ENCODE measurements at regions not wholly inside any gene's neighbourhood (a gene's known extent, or its start where the extent isn't known, plus 50 kb on each side); places are given as distances from the start of the nearest gene placed in this dataset.

DNA sequence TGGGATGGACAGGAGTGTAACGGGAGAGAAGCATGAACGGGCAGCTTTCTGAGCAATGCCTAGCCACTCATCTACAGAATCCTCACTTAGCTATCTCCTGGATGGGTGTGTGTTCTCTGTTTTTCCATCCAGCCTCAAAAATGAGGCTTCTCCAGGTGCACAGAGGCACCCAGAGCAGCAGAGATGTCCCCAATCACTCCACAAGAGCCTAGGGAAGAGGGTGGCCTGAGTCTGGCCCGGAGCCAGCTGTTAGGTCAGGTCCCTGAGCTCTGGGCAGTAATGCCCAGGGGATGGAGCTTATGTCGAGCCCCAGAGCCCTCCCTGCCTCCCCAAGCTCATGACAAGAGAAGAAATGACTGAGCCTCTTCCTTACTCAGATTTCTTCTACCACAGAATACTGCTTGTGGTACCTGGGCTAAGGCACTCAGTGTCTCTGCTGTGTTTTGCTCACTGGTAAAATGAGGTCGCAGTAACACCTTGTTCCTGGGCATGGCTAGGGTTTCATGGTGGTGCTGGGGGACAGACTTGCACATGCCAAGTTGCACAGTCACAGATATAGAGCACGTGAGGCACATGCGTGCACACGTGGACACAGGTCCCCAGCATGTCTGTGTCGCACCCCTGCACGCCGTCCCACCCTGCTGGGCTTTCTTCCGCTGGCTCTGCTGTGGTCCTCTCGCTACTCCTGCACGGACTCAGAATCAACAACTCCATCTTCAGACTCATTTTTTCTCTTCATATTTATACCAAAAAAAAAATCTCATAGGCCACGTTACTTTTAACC lies 86.6 kb upstream of the SOX1 start:
- no peaks in the 10 kb centered on the region for H3K36me3 ChIP-seq
- H3K9me3 ChIP-seq, result no peaks in the 10 kb centered on the region
- no peak for DNase-seq
- H3K27me3 ChIP-seq, result peaks cover 0 to 25% (median 7%) of the 10 kb centered on the region in 9 donors
- H3K4me3 ChIP-seq, result no peak overlapping the region
- ATAC-seq, result no peak
- no peaks in the 10 kb centered on the region for H3K4me1 ChIP-seq
- no peak overlapping the region for H3K27ac ChIP-seq
- intact Hi-C loops (cut with DNase I), result no loop called here
- WGBS, 4 donors, result 79 to 86% (median 82%) methylated on average over 15 of the region's 15 CpGs
- TF ChIP-seq CTCF (IDR thresholded peaks at IDR 0.05), result no peak
- TF ChIP-seq POLR2A (IDR thresholded peaks at IDR 0.05), result no peak

DNA sequence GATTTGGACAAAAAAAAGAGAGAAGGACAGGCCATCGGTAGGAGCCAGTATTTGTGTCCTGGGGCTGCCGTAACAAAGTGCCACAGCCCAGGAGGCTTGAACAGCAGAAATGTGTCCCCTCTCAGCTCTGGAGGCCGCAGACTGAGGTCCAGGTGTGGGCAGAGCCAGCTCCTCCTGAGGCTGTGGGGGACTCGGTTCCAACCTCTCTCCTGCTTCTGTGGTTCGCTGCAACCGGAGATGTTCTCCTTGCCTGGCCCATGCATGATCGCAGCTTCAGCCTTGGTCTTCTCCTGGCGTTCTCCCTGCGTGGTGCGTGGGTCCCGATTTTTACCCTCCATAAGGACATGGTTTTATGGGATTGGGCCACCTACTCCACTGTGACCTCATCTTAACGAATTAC lies 85.9 kb upstream of the SOX1 start:
- WGBS, 4 donors, result 87 to 92% (median 89%) methylated on average over 12 of the region's 12 CpGs
- H3K4me3 ChIP-seq, result no peak overlapping the region
- H3K9me3 ChIP-seq, result no peaks in the 10 kb centered on the region
- no peak for TF ChIP-seq POLR2A (IDR thresholded peaks at IDR 0.05)
- no peak for TF ChIP-seq CTCF (IDR thresholded peaks at IDR 0.05)
- H3K36me3 ChIP-seq, result no peaks in the 10 kb centered on the region
- H3K27me3 ChIP-seq, result peaks cover 0 to 25% (median 7%) of the 10 kb centered on the region in 9 donors
- intact Hi-C loops (cut with DNase I), result no loop called here
- no peak overlapping the region for H3K27ac ChIP-seq
- DNase-seq (no peak), ATAC-seq (no peak)
- H3K4me1 ChIP-seq, result no peaks in the 10 kb centered on the region

DNA sequence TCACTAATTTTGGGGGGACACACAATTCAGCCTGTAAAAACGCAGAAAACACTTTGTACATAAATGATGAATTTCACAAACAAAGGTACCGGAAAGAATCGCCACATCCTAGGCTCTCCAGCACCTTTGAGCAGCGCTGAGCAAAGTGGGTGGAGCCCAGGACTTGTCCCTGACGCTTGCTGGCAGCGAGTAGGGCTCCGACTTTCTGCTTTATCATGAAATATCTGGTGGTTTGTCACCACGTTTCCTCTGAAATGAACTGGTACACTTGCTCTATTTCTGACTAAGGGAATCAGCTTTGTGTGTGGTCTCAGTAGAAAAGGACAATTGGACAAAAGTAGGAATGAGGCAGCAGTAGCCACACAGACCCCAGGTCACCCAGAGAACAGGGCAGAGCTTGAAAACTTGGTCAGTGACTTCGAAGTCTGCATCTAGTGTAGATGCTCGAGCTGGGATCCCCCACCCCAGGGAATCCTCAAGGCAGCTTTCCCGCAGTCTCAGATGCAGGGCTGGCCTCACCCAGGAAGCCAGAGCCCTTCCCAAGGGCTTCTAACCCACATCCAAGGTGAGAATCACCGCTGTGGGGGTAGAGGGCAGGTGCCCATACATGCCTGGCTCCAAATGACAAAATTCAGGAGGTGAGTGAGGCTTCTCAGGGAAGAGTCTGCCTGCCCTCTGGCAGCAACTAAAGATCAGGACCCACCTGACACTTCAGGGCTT lies 85.3 kb upstream of the SOX1 start:
- H3K4me3 ChIP-seq, result no peak overlapping the region
- TF ChIP-seq CTCF (IDR thresholded peaks at IDR 0.05) (no peak), POLR2A (IDR thresholded peaks at IDR 0.05) (no peak)
- intact Hi-C loops (cut with DNase I), result no loop called here
- no peaks in the 10 kb centered on the region for H3K9me3 ChIP-seq
- DNase-seq (no peak), ATAC-seq (no peak)
- peaks cover 0 to 25% (median 7%) of the 10 kb centered on the region in 9 donors for H3K27me3 ChIP-seq
- no peaks in the 10 kb centered on the region for H3K36me3 ChIP-seq
- WGBS, 4 donors, result 43 to 57% (median 48%) methylated on average over 12 of the region's 12 CpGs
- H3K4me1 ChIP-seq, result no peaks in the 10 kb centered on the region
- no peak overlapping the region for H3K27ac ChIP-seq

DNA sequence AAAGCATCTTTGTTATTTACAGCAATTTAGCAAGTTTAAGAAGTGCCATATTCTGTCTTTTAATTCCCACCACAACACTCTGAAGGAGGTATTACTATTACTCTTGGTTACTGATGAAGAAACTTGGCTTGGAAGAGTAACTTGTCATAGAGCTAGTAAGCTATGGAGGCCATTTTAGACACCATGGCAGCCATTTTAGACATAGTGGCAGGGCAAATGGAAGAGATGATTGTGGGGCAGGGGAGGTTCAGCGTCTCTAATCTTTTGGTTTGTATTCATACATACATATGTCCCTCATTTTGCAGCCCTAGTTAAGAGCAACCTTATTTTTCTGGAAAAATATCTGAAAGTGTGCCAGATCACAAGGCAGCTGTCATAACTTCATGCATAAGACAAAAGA lies 82.6 kb upstream of the SOX1 start:
- H3K4me3 ChIP-seq, result no peak overlapping the region
- ATAC-seq (no peak), DNase-seq (no peak)
- no peak overlapping the region for H3K27ac ChIP-seq
- TF ChIP-seq POLR2A (IDR thresholded peaks at IDR 0.05) (no peak), CTCF (IDR thresholded peaks at IDR 0.05) (no peak)
- H3K36me3 ChIP-seq, result no peaks in the 10 kb centered on the region
- H3K27me3 ChIP-seq, result peaks cover 0 to 25% (median 7%) of the 10 kb centered on the region in 9 donors
- peaks cover 0 to 3% (median 0%) of the 10 kb centered on the region in 12 donors for H3K9me3 ChIP-seq
- WGBS, 4 donors, result 75 to 96% (median 82%) methylated on average over 1 of the region's 1 CpG
- intact Hi-C loops (cut with DNase I), result no loop called here
- H3K4me1 ChIP-seq, result no peaks in the 10 kb centered on the region
